GM19043 (cell line): ENCODE measurements at regions not wholly inside any gene's neighbourhood (a gene's known extent, or its start where the extent isn't known, plus 50 kb on each side); places are given as distances from the start of the nearest gene placed in this dataset.

ENCODE experiments used
- ATAC-seq: cut with Tn5 transposase; IDR thresholded peaks from one replicate; pipeline ENCODE4 v1.9.1; 2021; ENCODE audit warnings: low read depth; ENCODE audit not compliant: unreplicated experiment

- no peak for ATAC-seq
Measured at GRCh38 chr1:80779275-80779674, 1021.5 kb upstream of the ADGRL2 start.

- ATAC-seq: no peak
Measured at GRCh38 chr1:80778094-80778840, 1022.5 kb upstream of the ADGRL2 start.

GRCh38 chr1:80776266-80776665 is 1024.5 kb upstream of the ADGRL2 start:
- ATAC-seq: no peak

DNA sequence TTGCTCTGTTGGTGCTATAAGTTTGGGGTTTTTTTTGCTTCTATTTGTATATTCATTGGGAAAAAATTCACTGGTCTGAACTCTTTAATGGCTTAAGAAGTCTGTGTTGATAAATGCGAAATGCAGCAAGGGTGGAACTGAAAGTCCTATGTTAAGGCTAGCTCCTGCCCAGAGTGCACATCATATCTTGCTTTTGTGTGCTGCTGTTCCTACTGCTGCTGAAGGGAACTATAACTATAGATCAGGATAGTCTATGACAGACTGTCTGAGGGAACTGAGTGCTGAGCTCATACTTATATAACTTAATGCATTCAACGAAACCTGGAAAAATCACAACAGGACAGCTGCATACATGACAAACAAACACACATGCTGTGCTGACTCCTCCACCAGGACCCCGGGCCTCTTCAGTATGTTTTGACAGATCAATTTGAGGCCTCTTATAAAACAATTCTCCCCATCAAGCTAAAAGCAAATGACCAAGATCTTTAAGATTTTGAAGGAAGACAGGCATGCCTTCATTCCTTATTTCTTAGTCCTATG is 1031.5 kb upstream of the ADGRL2 start:
- no peak for ATAC-seq

GRCh38 chr1:80767711-80768110 is 1033.0 kb upstream of the ADGRL2 start:
- no peak for ATAC-seq

GRCh38 chr1:80759354-80759753 is 1041.4 kb upstream of the ADGRL2 start:
- ATAC-seq: no peak

DNA sequence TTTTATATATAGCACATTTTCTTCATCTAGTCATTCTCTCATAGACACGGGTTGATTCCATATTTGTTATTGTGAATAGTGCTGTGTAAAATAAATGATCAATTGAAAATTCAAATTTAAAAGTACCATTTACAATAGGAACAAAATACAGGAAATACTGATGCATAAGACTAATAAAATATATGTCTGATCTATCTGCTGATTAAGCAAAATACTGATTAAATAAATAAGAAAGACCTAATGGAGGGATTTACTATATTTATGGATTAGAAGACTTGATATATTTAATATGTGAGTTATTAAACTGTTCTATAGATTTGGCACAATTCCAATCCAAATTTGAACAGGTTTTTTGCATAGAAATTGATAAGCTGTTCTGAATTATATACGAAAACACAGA is 1044.8 kb upstream of the ADGRL2 start:
- ATAC-seq: no peak

- ATAC-seq: no peak
Measured at GRCh38 chr1:80751204-80751603, 1049.5 kb upstream of the ADGRL2 start.

DNA sequence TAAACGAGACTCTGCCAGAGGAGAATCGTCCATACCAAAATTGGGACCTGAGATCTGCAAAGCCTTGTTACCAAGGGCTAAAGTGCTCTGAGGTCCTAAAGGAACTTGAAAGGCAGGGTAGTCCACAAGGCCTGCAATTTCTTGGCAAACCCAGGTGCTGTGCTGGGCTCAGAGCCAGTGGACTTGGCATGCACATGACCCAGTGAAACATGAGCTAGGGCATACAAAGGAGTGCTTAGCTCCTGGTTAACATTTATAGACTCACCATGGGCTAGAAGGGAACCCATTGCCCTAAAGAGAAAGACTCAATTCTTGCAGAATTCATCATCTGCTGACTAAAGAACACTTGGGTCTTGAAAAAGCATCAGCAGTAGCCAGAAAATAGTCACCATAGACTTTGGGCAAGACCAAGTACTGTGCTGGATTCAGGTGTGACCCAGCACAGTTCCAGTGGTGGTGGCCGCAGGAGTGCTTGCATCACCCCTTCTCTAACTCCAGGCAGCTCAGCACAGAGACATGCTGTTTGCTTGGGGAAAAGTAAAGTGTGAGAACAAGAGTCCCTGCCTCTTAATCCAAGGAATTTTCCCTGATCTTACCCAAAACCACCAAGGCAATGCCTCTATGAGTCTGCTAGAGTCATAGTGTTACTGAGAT is 1069.4 kb upstream of the ADGRL2 start:
- no peak for ATAC-seq

GRCh38 chr1:80722611-80723010 is 1078.1 kb upstream of the ADGRL2 start:
- ATAC-seq: no peak

GRCh38 chr1:80706526-80706925 is 1094.2 kb upstream of the ADGRL2 start:
- no peak for ATAC-seq

DNA sequence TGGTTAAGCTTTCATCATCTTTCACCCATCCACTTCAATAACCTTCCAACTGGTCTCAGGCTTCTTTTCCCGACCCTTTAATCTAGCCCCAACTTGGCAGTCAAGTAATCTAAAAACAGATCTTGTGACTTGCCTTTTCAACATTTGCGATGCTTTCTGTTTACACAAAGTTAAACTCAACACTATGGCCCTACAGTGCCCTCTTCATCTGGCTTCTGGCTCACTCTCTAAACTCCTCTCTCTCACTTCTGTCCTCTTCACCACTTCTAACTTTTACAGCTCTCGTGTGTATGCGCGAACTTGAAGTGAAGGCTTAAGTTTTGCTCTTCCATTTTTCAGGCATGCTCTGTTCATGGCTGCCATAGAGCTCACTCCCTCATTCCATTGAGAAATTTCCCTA is 1122.3 kb upstream of the ADGRL2 start:
- ATAC-seq: no peak

DNA sequence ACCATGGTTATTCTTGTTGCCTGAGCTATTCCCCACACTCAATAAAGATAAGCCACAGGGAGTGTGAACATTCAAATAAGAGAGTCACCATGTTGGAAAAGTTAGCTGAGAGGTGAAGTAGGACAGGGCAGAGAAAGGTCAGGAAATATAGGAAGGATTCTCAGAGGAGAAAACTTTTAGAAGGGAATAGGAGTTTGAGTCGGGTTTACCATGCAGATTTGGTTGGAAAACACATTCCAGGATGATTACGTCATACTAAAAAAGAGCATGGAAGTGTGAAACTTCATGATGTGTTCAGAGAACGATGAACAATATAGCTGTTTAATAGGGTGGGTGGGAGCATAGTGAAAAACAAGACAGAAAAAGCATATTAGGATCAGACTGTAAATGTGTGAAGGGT is 1125.3 kb upstream of the ADGRL2 start:
- ATAC-seq: no peak

- ATAC-seq: no peak
Measured at GRCh38 chr1:80673935-80674597, 1126.7 kb upstream of the ADGRL2 start.

DNA sequence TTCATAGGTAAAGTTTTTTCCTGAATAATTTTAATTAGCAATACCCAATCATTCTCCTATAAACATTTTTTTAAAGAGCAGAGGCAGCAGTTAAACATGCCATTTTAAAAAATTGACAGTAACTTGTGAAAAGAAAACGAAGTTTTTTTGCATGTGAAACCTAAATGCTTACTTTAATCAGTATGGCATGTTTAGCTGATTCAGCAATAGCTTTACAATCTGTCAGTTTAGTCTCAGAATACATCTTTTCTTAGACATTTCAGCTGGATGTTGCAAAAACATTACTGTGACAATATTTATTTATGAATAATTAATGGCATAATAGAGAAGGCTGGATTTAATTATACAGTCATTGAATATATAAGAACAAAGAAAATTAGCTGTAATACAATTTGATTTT is 1132.4 kb upstream of the ADGRL2 start:
- ATAC-seq: no peak

DNA sequence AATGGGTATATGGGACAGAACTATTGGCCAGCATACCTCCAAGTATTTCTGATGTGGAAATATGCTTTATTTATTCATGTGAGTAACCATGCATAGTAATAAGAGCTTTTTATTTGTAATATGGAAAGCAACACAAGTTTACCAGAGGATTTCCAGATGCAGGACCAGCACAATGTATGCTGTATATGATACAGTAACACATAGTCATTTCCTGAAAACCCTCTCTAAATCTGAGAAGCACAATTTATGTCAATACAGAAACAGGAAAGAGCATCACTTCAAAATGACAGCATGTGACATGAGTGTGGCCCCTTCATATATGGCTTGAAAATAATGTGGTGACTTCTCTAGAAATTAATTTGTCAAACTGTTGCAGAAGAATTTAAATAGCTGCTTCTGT is 1134.7 kb upstream of the ADGRL2 start:
- no peak for ATAC-seq

GRCh38 chr1:80659161-80659560 is 1141.6 kb upstream of the ADGRL2 start:
- no peak for ATAC-seq

DNA sequence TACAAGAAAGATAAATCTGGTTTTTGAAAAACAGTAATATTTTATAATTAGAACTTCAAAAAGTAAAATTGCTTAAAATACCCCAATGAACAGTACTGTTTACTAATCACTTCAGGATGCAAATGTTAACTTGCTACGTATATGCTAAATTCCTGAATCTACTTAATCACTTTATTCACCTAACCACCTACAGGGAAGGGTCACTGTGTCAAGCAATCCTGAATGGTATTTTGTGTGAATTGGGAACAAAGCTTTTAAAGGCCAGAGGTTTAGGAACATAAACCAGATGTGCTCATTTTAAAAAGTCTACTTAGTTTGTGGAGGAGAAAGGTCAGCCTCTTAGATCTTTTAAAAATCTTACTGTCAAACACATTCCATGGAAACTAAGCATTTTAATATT is 1143.0 kb upstream of the ADGRL2 start:
- ATAC-seq: no peak

GRCh38 chr1:80657044-80657643 is 1143.6 kb upstream of the ADGRL2 start:
- no peak for ATAC-seq

- ATAC-seq: no peak
Measured at GRCh38 chr1:80656641-80657040, 1144.1 kb upstream of the ADGRL2 start.

GRCh38 chr1:80656014-80656636 is 1144.6 kb upstream of the ADGRL2 start:
- peak; percentile 62 for ATAC-seq
